ENCODE measurements at regions not wholly inside any gene's neighbourhood (a gene's known extent, or its start where the extent isn't known, plus 50 kb on each side); places are given as distances from the start of the nearest gene placed in this dataset.
"Not testable (repeated sequence)": the region's sequence is repeated elsewhere in the genome, so short reads cannot be mapped to it uniquely, and the experiment has no call there.

DNA sequence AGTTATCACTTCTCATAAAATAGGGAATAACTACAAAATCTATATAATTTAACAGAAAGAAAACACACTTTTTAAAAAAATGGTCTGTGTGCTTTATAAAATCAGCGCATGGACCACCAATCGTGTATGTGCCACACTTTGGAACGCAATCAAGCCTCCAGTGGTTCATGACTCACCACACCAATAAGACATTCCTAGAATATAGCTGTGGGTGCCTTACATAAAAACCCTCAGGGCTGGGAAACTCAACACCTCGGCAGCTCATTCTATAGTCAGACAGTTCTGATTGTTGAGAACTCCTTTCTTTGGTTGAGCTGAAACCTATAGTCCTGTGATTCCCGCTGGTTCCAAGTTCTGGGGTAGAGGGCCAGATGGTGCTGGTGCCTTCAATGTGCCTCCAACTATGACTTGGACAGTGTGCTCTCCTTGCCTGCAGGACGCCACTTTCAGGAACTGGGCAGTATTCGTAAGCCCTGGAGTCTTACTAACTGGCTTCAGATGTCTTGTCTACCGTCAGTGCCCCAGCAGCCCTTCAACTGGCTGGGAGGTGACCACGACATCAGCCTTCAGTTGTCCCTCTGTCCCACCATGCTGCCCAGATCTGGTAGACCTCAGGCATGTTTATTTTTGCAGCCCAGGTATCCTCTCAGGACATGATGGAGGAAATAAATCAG, 135.7 kb upstream of the GDF10 start:
- DNase-seq (no peak), ATAC-seq (no peak)
- intact Hi-C loops (cut with DNase I), result no loop called here
- H3K4me3 ChIP-seq, result no peak overlapping the region
- peaks cover 32% of the 10 kb centered on the region for H3K4me1 ChIP-seq
- no peak overlapping the region for H3K27ac ChIP-seq
- no peaks in the 10 kb centered on the region for H3K9me3 ChIP-seq
- no peaks in the 10 kb centered on the region for H3K27me3 ChIP-seq (ENCODE audit: low read depth)
- TF ChIP-seq, protein P1, sequence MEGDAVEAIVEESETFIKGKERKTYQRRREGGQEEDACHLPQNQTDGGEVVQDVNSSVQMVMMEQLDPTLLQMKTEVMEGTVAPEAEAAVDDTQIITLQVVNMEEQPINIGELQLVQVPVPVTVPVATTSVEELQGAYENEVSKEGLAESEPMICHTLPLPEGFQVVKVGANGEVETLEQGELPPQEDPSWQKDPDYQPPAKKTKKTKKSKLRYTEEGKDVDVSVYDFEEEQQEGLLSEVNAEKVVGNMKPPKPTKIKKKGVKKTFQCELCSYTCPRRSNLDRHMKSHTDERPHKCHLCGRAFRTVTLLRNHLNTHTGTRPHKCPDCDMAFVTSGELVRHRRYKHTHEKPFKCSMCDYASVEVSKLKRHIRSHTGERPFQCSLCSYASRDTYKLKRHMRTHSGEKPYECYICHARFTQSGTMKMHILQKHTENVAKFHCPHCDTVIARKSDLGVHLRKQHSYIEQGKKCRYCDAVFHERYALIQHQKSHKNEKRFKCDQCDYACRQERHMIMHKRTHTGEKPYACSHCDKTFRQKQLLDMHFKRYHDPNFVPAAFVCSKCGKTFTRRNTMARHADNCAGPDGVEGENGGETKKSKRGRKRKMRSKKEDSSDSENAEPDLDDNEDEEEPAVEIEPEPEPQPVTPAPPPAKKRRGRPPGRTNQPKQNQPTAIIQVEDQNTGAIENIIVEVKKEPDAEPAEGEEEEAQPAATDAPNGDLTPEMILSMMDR (IDR thresholded peaks at IDR 0.05), result no peak
- H3K36me3 ChIP-seq, result no peaks in the 10 kb centered on the region

DNA sequence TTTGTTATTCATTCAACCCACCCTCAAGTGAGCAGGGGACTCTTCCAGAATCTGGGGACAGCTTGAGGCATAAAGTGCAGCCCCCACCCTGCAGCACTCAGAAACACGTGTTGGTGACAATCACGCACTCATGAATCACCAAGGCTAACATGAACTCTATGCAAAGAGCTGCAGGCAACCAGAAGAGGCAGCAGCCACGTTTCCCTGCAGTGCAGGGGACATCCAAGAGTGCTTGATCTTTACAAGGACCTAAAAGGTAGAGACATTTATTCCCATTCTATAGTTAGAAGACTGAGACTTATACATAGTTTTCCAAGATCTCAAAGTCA, 135.2 kb upstream of the GDF10 start:
- intact Hi-C loops (cut with DNase I), result no loop called here
- Histone ChIP-seq H3K4me3 (no peak overlapping the region), H3K9me3 (no peaks in the 10 kb centered on the region), H3K27me3 (ENCODE audit: low read depth) (no peaks in the 10 kb centered on the region), H3K27ac (no peak overlapping the region), H3K36me3 (no peaks in the 10 kb centered on the region), H3K4me1 (peaks cover 32% of the 10 kb centered on the region)
- TF ChIP-seq, protein P1 (IDR thresholded peaks at IDR 0.05), result no peak
- no peak for DNase-seq
- no peak for ATAC-seq

DNA sequence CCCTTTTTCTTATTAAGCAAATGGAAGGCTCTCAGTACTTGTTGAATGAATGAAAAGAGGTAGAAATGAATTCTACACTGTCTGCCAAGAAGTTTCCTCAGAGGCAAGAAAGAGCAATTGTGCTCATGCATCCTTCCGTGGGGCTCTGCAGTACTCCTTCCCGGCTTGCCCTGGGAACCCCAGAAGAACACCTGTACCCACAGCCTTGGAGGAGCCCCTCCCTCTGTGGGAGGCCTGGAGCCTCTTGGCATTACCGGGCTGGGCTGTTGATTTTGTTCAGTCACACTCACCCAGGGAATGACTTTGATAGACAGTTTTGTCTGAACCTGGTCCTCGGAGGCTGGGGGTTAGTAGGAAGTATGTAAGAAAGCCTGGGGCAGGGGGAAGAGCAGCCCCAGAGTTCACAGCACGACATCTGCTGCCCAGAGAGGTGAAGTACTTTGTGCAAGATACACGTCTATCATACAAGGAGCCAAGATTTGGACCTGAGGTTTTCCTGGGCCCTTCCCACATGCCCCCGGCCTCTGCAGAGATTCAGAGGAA, 134.8 kb upstream of the GDF10 start:
- peak overlapping the region; percentile 81 for H3K27ac ChIP-seq
- intact Hi-C loops (cut with DNase I), result no loop called here
- no peaks in the 10 kb centered on the region for H3K27me3 ChIP-seq (ENCODE audit: low read depth)
- ATAC-seq, result peak in 1 of 2 donors; percentile 24
- no peak for DNase-seq
- no peaks in the 10 kb centered on the region for H3K9me3 ChIP-seq
- peak overlapping the region; percentile 35 for H3K4me3 ChIP-seq
- TF ChIP-seq, protein P1 (IDR thresholded peaks at IDR 0.05), result no peak
- H3K4me1 ChIP-seq, result peaks cover 32% of the 10 kb centered on the region
- H3K36me3 ChIP-seq, result no peaks in the 10 kb centered on the region

DNA sequence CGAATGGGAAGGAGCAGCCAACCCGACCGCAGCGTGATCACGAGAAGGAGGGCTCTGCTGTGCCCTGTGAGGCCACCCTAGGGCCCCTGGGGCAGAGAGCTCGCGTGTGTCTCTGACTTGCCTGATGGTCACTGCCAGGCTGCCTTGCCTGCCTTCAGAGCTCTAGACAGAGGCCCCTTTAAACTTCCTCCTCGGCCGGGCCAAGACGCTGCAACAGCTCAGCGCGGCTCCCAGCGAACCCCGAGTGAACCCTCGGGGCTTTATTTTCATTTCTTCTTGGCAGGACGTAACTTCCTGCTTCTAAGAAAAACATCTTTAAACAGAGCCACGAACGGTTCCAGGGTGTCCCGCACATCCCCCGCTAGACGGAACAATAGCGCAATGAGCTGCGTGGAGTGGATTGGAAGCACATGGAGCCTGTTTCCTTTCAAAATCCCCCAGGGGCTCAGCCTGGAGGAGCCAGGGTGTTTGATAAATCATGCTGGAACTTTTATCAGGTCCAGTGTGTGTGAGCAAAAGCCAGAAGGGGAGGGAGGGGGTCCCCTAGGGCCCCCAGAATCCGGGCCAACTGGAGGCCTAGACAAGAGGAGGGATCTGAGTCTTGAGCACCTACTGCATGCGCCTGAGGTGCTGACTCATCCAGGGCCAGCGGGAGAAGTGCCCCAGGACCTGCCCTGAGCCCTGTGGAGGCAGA, 134.1 kb upstream of the GDF10 start:
- ATAC-seq (peak; percentile 80 to 87), DNase-seq (peak; percentile 80)
- H3K9me3 ChIP-seq, result no peaks in the 10 kb centered on the region
- H3K4me1 ChIP-seq, result peaks cover 32% of the 10 kb centered on the region
- H3K36me3 ChIP-seq, result no peaks in the 10 kb centered on the region
- peak overlapping the region; percentile 35 for H3K4me3 ChIP-seq
- H3K27ac ChIP-seq, result peak overlapping the region; percentile 81
- intact Hi-C loops (cut with DNase I), result no loop called here
- TF ChIP-seq, protein P1 (IDR thresholded peaks at IDR 0.05), result no peak
- no peaks in the 10 kb centered on the region for H3K27me3 ChIP-seq (ENCODE audit: low read depth)

DNA sequence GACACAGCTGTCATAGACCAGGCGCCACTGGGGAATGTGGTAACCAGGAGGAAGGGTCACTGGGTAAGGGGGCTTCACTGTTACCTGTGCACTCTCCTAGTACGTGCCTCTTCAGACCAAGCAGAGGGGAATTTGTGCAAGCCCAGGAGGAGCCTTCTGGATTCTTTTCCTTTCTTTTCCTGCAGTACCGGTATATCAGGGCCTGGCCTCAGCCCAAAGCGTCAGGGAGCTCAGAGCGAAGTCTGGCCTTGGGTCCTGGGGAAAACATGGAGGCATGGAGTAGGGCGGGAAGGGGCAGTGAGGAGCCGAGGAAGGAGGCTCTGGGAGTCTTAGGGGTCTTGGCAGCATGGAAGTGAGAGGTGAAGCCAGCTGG, 133.6 kb upstream of the GDF10 start:
- DNase-seq, result no peak
- Histone ChIP-seq H3K36me3 (no peaks in the 10 kb centered on the region), H3K4me1 (peaks cover 32% of the 10 kb centered on the region), H3K9me3 (no peaks in the 10 kb centered on the region), H3K27me3 (ENCODE audit: low read depth) (no peaks in the 10 kb centered on the region), H3K4me3 (no peak overlapping the region), H3K27ac (peak overlapping the region; percentile 81)
- intact Hi-C loops (cut with DNase I), result no loop called here
- ATAC-seq, result peak; percentile 14 to 15
- TF ChIP-seq, protein P1 (IDR thresholded peaks at IDR 0.05), result no peak

DNA sequence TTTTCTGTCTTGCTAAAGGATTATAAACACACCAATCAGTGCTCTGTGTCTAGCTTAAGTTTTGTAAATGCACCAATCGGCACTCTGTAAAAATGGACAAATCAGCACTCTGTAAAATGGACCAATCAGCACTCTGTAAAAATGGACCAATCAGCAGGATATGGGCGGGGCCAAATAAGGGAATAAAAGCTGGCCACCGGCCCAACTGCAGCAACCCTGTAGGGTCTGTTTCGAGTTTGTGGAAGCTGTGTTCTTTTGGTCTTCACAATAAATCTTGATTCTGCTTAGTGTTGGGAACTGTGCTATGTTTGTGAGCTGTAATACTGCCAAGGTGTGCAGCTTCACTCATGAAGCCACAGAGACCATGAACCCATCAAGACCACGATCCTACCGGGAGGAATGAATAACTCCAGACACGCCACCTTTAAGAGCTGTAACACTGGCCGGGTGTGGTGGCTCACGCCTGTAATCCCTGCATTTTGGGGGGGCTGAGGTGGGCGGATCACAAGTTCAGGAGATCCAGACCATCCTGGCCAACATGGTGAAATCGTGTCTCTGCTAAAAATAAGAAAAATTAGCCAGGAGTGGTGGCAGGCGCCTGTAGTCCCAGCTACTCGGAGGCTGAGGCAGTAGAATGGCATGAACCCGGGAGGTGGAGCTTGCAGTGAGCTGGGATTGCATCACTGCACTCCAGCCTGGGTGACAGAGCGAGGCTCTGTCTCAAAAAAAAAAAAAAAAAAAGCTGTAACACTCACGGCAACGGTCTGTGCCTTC, 133.0 kb upstream of the GDF10 start:
- intact Hi-C loops (cut with DNase I); H3K9me3 ChIP-seq; H3K27me3 ChIP-seq (ENCODE audit: low read depth); H3K36me3 ChIP-seq; H3K4me3 ChIP-seq: not testable (repeated sequence)
- Histone ChIP-seq H3K4me1 (peaks cover 32% of the 10 kb centered on the region), H3K27ac (peak overlapping the region; percentile 81)
- ATAC-seq, result peak; percentile 54 to 75
- peak; percentile 72 for DNase-seq
